WTC11 (cell line): ENCODE measurements at regions not wholly inside any gene's neighbourhood (a gene's known extent, or its start where the extent isn't known, plus 50 kb on each side); places are given as distances from the start of the nearest gene placed in this dataset.

Experiments
- ATAC-seq: fragments of 200-7000 bp; cut with Tn5 transposase; 2 replicates; pipeline ENCODE4 v1.10.0; 2021; ENCODE audit warnings: mild to moderate bottlenecking, moderate library complexity
- CTCF ChIA-PET: fragments of 300-600 bp; sonication (Branson Sonifier 250); formaldehyde crosslinking; loops from one replicate; lab custom pipeline; 2021; ENCODE audit warnings: antibody characterized with exemption; lab: Charles Lee
- POLR2A ChIA-PET: fragments of 350-600 bp; sonication (Branson Sonifier 250); formaldehyde crosslinking; loops from one replicate; lab custom pipeline; 2021; ENCODE audit warnings: antibody characterized with exemption; lab: Charles Lee
- DNase-seq: peaks from one replicate; pipeline ENCODE4 v3.0.0; 2021; ENCODE audit warnings: low spot score
- H3K27ac Mint-ChIP-seq: 2 replicates; pipeline ENCODE4 v1.8.0; 2021; ENCODE audit warnings: mixed read lengths
- H3K27me3 Mint-ChIP-seq: 2 replicates; pipeline ENCODE4 v1.8.0; 2021; ENCODE audit warnings: low read depth, mild to moderate bottlenecking, moderate library complexity, mixed read lengths
- H3K36me3 Mint-ChIP-seq: 2 replicates; pipeline ENCODE4 v1.8.0; 2021; ENCODE audit warnings: mixed read lengths
- H3K4me1 Mint-ChIP-seq: 2 replicates; pipeline ENCODE4 v1.8.0; 2022; ENCODE audit warnings: mixed read lengths
- H3K4me3 Mint-ChIP-seq: 2 replicates; pipeline ENCODE4 v1.8.0; 2021; ENCODE audit warnings: mild to moderate bottlenecking, moderate library complexity, mixed read lengths
- H3K9me3 Mint-ChIP-seq: 2 replicates; pipeline ENCODE4 v1.8.0; 2021; ENCODE audit warnings: mixed read lengths
- CREM ChIP-seq: sonication (generic); formaldehyde crosslinking; IDR thresholded peaks from 2 replicates; pipeline ENCODE4 v1.8.1; 2022; ENCODE audit warnings: mild to moderate bottlenecking, missing genetic modification reagents, moderate library complexity
- HMGA2 ChIP-seq: fragments of 250-450 bp; sonication (Bioruptor Pico); IDR thresholded peaks from 2 replicates; pipeline ENCODE4 v1.4.0; 2021; ENCODE audit warnings: mild to moderate bottlenecking, moderate library complexity
- TCF7 ChIP-seq: sonication (generic); formaldehyde crosslinking; IDR thresholded peaks from 2 replicates; pipeline ENCODE4 v1.8.0; 2022; ENCODE audit warnings: mild to moderate bottlenecking, low read depth, missing genetic modification reagents, moderate library complexity
- ZNF263 ChIP-seq: sonication (generic); formaldehyde crosslinking; IDR thresholded peaks from 2 replicates; pipeline ENCODE4 v1.8.1; 2022; ENCODE audit warnings: low read depth, mild to moderate bottlenecking, moderate library complexity, missing genetic modification reagents
- ZNF317 ChIP-seq: sonication (generic); formaldehyde crosslinking; IDR thresholded peaks from 2 replicates; pipeline ENCODE4 v1.8.1; 2023; ENCODE audit warnings: low read depth, mild to moderate bottlenecking, moderate library complexity, missing genetic modification reagents, borderline replicate concordance
- TF ChIP-seq, protein P1 (sequence below): sonication (generic); formaldehyde crosslinking; IDR thresholded peaks from 2 replicates; pipeline ENCODE4 v1.8.1; 2022; ENCODE audit warnings: missing genetic modification reagents, borderline replicate concordance
- TF ChIP-seq, protein P2 (sequence below): fragments of 200-600 bp; IDR thresholded peaks from 2 replicates; pipeline ENCODE4 v1.8.0; 2022; ENCODE audit warnings: antibody characterized with exemption
- TF ChIP-seq, protein P3 (sequence below): sonication (generic); formaldehyde crosslinking; IDR thresholded peaks from 2 replicates; pipeline ENCODE4 v1.8.0; 2022; ENCODE audit warnings: missing genetic modification reagents
- TF ChIP-seq, protein P4 (sequence below): sonication (generic); formaldehyde crosslinking; IDR thresholded peaks from 2 replicates; pipeline ENCODE4 v1.8.0; 2022; ENCODE audit warnings: mild to moderate bottlenecking, missing genetic modification reagents
- TF ChIP-seq, protein P5 (sequence below): fragments of 250-450 bp; sonication (Bioruptor Pico); IDR thresholded peaks from 2 replicates; pipeline ENCODE4 v1.8.0; 2021; ENCODE audit warnings: mild to moderate bottlenecking
- TF ChIP-seq, protein P6 (sequence below): sonication (generic); formaldehyde crosslinking; IDR thresholded peaks from 2 replicates; pipeline ENCODE4 v1.8.1; 2022; ENCODE audit warnings: low read depth, missing genetic modification reagents, borderline replicate concordance
- TF ChIP-seq, protein P7 (sequence below): sonication (generic); formaldehyde crosslinking; conservative IDR thresholded peaks from 2 replicates; pipeline ENCODE4 v1.8.1; 2023; ENCODE audit warnings: mild to moderate bottlenecking, low read depth, missing genetic modification reagents, moderate library complexity
- TF ChIP-seq, protein P8 (sequence below): fragments of 250-450 bp; sonication (Bioruptor Pico); IDR thresholded peaks from 2 replicates; pipeline ENCODE4 v1.9.0; 2021; ENCODE audit warnings: moderate library complexity, mild to moderate bottlenecking, inconsistent platforms, borderline replicate concordance
- TF ChIP-seq, protein P9 (sequence below): fragments of 250-450 bp; sonication (Bioruptor Pico); IDR thresholded peaks from 2 replicates; pipeline ENCODE4 v1.9.0; 2021; ENCODE audit warnings: mild to moderate bottlenecking

DNA sequence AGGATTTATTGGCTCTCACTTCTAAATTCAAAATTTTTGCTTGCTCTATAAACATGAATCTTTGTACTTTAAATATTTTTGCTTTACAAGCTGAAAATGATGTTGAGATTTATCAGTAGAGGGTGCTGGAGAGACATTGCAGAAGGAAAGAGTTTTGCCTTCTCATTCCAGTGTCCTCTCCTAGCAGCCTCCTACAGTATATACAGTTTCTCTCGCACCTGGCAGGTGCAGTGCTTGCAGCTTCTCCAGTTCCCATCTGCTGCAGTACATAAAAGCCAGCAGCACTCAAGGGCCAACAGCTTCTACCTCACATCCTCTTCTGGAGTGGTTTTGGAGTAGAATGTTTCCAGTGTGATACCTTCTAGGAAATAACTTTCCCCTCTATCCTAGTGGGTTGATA, 601.8 kb upstream of the ATXN7L3B start:
- Mint-ChIP-seq H3K27ac (no peak overlapping the region), H3K4me3 (no peak overlapping the region), H3K27me3 (no peaks in the 10 kb centered on the region), H3K9me3 (no peaks in the 10 kb centered on the region), H3K4me1 (no peaks in the 10 kb centered on the region), H3K36me3 (no peaks in the 10 kb centered on the region)
- ATAC-seq (peak; percentile 95), DNase-seq (no peak)
- ChIA-PET POLR2A (no interaction called here), CTCF (interaction anchor here (0.8 to 1.3 kb wide), 4 partner anchors 86 to 480 kb away, joined by 3 to 10 read pairs (median 4); no protein-coding TSS in a partner anchor)
- no peak for TF ChIP-seq CREM
- TF ChIP-seq, protein P1, sequence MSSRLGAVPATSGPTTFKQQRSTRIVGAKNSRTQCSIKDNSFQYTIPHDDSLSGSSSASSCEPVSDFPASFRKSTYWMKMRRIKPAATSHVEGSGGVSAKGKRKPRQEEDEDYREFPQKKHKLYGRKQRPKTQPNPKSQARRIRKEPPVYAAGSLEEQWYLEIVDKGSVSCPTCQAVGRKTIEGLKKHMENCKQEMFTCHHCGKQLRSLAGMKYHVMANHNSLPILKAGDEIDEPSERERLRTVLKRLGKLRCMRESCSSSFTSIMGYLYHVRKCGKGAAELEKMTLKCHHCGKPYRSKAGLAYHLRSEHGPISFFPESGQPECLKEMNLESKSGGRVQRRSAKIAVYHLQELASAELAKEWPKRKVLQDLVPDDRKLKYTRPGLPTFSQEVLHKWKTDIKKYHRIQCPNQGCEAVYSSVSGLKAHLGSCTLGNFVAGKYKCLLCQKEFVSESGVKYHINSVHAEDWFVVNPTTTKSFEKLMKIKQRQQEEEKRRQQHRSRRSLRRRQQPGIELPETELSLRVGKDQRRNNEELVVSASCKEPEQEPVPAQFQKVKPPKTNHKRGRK (CRISPR knock-in tag) = no peak
- TF ChIP-seq, protein P2, sequence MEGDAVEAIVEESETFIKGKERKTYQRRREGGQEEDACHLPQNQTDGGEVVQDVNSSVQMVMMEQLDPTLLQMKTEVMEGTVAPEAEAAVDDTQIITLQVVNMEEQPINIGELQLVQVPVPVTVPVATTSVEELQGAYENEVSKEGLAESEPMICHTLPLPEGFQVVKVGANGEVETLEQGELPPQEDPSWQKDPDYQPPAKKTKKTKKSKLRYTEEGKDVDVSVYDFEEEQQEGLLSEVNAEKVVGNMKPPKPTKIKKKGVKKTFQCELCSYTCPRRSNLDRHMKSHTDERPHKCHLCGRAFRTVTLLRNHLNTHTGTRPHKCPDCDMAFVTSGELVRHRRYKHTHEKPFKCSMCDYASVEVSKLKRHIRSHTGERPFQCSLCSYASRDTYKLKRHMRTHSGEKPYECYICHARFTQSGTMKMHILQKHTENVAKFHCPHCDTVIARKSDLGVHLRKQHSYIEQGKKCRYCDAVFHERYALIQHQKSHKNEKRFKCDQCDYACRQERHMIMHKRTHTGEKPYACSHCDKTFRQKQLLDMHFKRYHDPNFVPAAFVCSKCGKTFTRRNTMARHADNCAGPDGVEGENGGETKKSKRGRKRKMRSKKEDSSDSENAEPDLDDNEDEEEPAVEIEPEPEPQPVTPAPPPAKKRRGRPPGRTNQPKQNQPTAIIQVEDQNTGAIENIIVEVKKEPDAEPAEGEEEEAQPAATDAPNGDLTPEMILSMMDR = no peak
- TF ChIP-seq, protein P3, sequence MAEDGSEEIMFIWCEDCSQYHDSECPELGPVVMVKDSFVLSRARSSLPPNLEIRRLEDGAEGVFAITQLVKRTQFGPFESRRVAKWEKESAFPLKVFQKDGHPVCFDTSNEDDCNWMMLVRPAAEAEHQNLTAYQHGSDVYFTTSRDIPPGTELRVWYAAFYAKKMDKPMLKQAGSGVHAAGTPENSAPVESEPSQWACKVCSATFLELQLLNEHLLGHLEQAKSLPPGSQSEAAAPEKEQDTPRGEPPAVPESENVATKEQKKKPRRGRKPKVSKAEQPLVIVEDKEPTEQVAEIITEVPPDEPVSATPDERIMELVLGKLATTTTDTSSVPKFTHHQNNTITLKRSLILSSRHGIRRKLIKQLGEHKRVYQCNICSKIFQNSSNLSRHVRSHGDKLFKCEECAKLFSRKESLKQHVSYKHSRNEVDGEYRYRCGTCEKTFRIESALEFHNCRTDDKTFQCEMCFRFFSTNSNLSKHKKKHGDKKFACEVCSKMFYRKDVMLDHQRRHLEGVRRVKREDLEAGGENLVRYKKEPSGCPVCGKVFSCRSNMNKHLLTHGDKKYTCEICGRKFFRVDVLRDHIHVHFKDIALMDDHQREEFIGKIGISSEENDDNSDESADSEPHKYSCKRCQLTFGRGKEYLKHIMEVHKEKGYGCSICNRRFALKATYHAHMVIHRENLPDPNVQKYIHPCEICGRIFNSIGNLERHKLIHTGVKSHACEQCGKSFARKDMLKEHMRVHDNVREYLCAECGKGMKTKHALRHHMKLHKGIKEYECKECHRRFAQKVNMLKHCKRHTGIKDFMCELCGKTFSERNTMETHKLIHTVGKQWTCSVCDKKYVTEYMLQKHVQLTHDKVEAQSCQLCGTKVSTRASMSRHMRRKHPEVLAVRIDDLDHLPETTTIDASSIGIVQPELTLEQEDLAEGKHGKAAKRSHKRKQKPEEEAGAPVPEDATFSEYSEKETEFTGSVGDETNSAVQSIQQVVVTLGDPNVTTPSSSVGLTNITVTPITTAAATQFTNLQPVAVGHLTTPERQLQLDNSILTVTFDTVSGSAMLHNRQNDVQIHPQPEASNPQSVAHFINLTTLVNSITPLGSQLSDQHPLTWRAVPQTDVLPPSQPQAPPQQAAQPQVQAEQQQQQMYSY (CRISPR knock-in tag) = no peak
- TF ChIP-seq, protein P4, sequence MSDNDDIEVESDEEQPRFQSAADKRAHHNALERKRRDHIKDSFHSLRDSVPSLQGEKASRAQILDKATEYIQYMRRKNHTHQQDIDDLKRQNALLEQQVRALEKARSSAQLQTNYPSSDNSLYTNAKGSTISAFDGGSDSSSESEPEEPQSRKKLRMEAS (CRISPR knock-in tag) = no peak
- no peak for TF ChIP-seq HMGA2 (CRISPR knock-in tag)
- TF ChIP-seq, protein P5, sequence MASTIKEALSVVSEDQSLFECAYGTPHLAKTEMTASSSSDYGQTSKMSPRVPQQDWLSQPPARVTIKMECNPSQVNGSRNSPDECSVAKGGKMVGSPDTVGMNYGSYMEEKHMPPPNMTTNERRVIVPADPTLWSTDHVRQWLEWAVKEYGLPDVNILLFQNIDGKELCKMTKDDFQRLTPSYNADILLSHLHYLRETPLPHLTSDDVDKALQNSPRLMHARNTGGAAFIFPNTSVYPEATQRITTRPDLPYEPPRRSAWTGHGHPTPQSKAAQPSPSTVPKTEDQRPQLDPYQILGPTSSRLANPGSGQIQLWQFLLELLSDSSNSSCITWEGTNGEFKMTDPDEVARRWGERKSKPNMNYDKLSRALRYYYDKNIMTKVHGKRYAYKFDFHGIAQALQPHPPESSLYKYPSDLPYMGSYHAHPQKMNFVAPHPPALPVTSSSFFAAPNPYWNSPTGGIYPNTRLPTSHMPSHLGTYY (CRISPR knock-in tag) = no peak
- no peak for TF ChIP-seq ZNF263 (CRISPR knock-in tag)
- TF ChIP-seq TCF7 (CRISPR knock-in tag) = no peak
- TF ChIP-seq, protein P6, sequence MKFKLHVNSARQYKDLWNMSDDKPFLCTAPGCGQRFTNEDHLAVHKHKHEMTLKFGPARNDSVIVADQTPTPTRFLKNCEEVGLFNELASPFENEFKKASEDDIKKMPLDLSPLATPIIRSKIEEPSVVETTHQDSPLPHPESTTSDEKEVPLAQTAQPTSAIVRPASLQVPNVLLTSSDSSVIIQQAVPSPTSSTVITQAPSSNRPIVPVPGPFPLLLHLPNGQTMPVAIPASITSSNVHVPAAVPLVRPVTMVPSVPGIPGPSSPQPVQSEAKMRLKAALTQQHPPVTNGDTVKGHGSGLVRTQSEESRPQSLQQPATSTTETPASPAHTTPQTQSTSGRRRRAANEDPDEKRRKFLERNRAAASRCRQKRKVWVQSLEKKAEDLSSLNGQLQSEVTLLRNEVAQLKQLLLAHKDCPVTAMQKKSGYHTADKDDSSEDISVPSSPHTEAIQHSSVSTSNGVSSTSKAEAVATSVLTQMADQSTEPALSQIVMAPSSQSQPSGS (CRISPR knock-in tag) = no peak
- TF ChIP-seq, protein P7, sequence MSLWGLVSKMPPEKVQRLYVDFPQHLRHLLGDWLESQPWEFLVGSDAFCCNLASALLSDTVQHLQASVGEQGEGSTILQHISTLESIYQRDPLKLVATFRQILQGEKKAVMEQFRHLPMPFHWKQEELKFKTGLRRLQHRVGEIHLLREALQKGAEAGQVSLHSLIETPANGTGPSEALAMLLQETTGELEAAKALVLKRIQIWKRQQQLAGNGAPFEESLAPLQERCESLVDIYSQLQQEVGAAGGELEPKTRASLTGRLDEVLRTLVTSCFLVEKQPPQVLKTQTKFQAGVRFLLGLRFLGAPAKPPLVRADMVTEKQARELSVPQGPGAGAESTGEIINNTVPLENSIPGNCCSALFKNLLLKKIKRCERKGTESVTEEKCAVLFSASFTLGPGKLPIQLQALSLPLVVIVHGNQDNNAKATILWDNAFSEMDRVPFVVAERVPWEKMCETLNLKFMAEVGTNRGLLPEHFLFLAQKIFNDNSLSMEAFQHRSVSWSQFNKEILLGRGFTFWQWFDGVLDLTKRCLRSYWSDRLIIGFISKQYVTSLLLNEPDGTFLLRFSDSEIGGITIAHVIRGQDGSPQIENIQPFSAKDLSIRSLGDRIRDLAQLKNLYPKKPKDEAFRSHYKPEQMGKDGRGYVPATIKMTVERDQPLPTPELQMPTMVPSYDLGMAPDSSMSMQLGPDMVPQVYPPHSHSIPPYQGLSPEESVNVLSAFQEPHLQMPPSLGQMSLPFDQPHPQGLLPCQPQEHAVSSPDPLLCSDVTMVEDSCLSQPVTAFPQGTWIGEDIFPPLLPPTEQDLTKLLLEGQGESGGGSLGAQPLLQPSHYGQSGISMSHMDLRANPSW (CRISPR knock-in tag) = no peak
- TF ChIP-seq ZNF317 = no peak
- TF ChIP-seq, protein P8, sequence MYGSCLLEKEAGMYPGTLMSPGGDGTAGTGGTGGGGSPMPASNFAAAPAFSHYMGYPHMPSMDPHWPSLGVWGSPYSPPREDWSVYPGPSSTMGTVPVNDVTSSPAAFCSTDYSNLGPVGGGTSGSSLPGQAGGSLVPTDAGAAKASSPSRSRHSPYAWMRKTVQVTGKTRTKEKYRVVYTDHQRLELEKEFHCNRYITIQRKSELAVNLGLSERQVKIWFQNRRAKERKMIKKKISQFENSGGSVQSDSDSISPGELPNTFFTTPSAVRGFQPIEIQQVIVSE = no peak
- TF ChIP-seq, protein P9, sequence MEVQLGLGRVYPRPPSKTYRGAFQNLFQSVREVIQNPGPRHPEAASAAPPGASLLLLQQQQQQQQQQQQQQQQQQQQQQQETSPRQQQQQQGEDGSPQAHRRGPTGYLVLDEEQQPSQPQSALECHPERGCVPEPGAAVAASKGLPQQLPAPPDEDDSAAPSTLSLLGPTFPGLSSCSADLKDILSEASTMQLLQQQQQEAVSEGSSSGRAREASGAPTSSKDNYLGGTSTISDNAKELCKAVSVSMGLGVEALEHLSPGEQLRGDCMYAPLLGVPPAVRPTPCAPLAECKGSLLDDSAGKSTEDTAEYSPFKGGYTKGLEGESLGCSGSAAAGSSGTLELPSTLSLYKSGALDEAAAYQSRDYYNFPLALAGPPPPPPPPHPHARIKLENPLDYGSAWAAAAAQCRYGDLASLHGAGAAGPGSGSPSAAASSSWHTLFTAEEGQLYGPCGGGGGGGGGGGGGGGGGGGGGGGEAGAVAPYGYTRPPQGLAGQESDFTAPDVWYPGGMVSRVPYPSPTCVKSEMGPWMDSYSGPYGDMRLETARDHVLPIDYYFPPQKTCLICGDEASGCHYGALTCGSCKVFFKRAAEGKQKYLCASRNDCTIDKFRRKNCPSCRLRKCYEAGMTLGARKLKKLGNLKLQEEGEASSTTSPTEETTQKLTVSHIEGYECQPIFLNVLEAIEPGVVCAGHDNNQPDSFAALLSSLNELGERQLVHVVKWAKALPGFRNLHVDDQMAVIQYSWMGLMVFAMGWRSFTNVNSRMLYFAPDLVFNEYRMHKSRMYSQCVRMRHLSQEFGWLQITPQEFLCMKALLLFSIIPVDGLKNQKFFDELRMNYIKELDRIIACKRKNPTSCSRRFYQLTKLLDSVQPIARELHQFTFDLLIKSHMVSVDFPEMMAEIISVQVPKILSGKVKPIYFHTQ = no peak
